OCI-LY3 (cell line): ENCODE measurements at regions not wholly inside any gene's neighbourhood (a gene's known extent, or its start where the extent isn't known, plus 50 kb on each side); places are given as distances from the start of the nearest gene placed in this dataset.

Experiments used
- H2AFZ ChIP-seq: fragments of 200-600, 300-600 bp; shearing (Covaris generic); 2 replicates; pipeline ENCODE4 v1.6.0; 2014; ENCODE audit warnings: antibody characterized with exemption, low read depth, low read length
- H3K27ac ChIP-seq: fragments of 200-600, 300-600 bp; sonication (generic); 2 replicates; pipeline ENCODE4 v1.5.1; 2014; ENCODE audit warnings: mild to moderate bottlenecking, low read length, moderate library complexity, mixed read lengths
- H3K27me3 ChIP-seq: fragments of 200-600, 300-600 bp; sonication (generic); 2 replicates; pipeline ENCODE4 v1.6.1; 2014; ENCODE audit warnings: low read depth, low read length, mixed read lengths
- H3K36me3 ChIP-seq: fragments of 200-600, 300-600 bp; sonication (generic); replicated peaks from 2 replicates; pipeline ENCODE3; 2014; ENCODE audit warnings: low read depth, low read length, mixed read lengths
- H3K4me1 ChIP-seq: fragments of 300-600, 200-600 bp; sonication (generic); 2 replicates; pipeline ENCODE4 v1.6.1; 2014; ENCODE audit warnings: low read length, mixed read lengths
- H3K4me2 ChIP-seq: fragments of 200-600, 300-600 bp; sonication (generic); 2 replicates; pipeline ENCODE4 v1.6.1; 2014; ENCODE audit warnings: low read length, mixed read lengths
- H3K4me3 ChIP-seq: fragments of 300-600, 200-600 bp; sonication (generic); 2 replicates; pipeline ENCODE4 v1.5.1; 2014; ENCODE audit warnings: antibody characterized with exemption, mild to moderate bottlenecking, low read length, moderate library complexity
- H3K79me2 ChIP-seq: fragments of 300-600, 200-600 bp; shearing (Covaris generic); 2 replicates; pipeline ENCODE4 v1.6.1; 2014; ENCODE audit warnings: mild to moderate bottlenecking, low read length, mixed read lengths
- H3K9ac ChIP-seq: fragments of 300-600, 200-600 bp; shearing (Covaris generic); 2 replicates; pipeline ENCODE4 v1.6.0; 2014; ENCODE audit warnings: mild to moderate bottlenecking, low read length, moderate library complexity
- H3K9me3 ChIP-seq: fragments of 200-600, 300-600 bp; shearing (Covaris generic); 2 replicates; pipeline ENCODE4 v1.6.1; 2014; ENCODE audit warnings: low read length, mixed read lengths; ENCODE audit not compliant: insufficient read depth
- H4K20me1 ChIP-seq: fragments of 200-600, 300-600 bp; sonication (generic); 2 replicates; pipeline ENCODE4 v1.6.1; 2016; ENCODE audit warnings: low read length, mixed read lengths; ENCODE audit not compliant: insufficient read depth
- EZH2phosphoT487 ChIP-seq: fragments of 200-600 bp; shearing (Covaris generic); IDR thresholded peaks from 2 replicates; pipeline ENCODE4 v1.6.1; 2018; ENCODE audit warnings: antibody characterized with exemption, mixed run types, low read depth
- TF ChIP-seq, protein P1 (sequence below): fragments of 200-600, 300-600 bp; sonication (generic); IDR thresholded peaks from 2 replicates; pipeline ENCODE4 v1.5.1; 2014; ENCODE audit warnings: antibody characterized with exemption, low read length, low read depth

DNA sequence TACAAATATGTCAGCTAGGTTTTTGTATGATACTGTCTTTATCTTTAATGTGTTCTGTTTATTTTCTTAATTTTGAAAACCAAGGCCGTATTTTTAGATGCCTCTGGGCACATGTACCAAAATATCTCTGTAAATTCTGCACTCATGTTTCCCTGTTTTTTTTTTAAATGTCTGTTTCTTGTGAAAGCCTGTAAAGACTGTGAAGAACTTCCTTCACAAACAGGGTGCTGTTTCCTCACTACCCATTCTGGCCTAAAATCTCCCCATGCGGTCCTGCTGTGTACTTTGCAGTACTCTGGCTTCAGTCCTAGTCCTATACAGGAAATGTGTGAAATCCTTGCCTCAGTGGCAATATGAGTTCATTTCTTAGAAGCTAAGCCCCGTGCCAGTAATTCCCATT, 133.4 kb upstream of the ZBTB20 start:
- no peaks in the 10 kb centered on the region for H3K79me2 ChIP-seq
- no peak overlapping the region for H2AFZ ChIP-seq
- no peaks in the 10 kb centered on the region for H3K36me3 ChIP-seq
- no peak overlapping the region for H3K4me2 ChIP-seq
- no peaks in the 10 kb centered on the region for H4K20me1 ChIP-seq
- no peak overlapping the region for H3K27ac ChIP-seq
- H3K4me3 ChIP-seq, result no peak overlapping the region
- no peaks in the 10 kb centered on the region; the same call in 1 of the 2 replicates for H3K27me3 ChIP-seq
- no peak overlapping the region for H3K9ac ChIP-seq
- TF ChIP-seq EZH2phosphoT487, result no peak
- TF ChIP-seq, protein P1, sequence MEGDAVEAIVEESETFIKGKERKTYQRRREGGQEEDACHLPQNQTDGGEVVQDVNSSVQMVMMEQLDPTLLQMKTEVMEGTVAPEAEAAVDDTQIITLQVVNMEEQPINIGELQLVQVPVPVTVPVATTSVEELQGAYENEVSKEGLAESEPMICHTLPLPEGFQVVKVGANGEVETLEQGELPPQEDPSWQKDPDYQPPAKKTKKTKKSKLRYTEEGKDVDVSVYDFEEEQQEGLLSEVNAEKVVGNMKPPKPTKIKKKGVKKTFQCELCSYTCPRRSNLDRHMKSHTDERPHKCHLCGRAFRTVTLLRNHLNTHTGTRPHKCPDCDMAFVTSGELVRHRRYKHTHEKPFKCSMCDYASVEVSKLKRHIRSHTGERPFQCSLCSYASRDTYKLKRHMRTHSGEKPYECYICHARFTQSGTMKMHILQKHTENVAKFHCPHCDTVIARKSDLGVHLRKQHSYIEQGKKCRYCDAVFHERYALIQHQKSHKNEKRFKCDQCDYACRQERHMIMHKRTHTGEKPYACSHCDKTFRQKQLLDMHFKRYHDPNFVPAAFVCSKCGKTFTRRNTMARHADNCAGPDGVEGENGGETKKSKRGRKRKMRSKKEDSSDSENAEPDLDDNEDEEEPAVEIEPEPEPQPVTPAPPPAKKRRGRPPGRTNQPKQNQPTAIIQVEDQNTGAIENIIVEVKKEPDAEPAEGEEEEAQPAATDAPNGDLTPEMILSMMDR, result no peak
- no peaks in the 10 kb centered on the region for H3K9me3 ChIP-seq
- H3K4me1 ChIP-seq, result no peaks in the 10 kb centered on the region

DNA sequence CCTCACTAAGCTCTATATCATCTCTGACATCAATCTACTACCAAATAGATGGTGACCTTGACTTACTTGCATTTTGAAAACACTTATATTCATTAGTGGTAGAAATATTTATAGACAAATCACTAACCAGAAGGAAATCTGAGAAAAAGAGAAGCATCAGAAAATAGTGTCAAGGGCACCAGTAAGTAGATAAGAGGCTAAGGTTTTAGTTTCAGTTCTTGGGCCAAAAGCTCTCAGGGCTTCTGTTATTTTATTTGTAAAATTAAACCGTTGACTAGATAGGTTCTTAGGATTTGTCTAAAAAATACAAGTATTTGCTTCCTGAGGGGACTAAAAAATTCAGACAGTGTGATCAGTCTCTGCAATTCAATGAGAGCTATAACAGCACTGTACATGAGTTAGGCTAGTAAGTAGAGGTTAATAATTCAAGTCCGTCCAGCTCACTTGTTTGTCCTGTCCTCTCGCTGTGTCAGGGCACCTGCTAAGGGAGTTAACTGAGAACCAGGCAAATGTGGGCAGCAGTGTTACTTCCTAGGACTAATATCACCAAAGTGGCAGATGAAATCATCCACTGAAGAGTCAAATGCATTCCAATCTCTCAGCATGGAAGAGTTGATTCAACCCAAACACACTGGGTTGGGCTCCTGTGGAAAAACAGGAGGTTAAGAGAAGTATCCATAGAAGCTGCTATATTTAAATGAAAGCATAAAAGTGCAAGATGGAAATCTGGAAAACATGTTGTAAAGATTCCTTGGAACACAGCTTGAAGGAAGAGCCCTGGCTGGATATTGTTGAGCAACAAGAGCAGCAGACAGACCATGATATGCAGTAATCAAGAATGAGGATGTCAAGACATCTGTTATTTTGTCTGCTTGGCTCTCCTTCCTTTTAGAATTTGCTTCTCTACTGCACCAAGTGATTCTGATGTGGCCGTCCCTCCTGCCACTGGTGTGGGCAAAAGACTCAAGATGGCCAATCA, 134.9 kb upstream of the ZBTB20 start:
- Histone ChIP-seq H3K4me2 (no peak overlapping the region), H2AFZ (no peak overlapping the region), H3K4me3 (no peak overlapping the region), H3K36me3 (no peaks in the 10 kb centered on the region), H3K9ac (no peak overlapping the region), H3K79me2 (no peaks in the 10 kb centered on the region), H3K9me3 (no peaks in the 10 kb centered on the region), H3K27me3 (no peaks in the 10 kb centered on the region; the same call in 1 of the 2 replicates), H4K20me1 (no peaks in the 10 kb centered on the region), H3K27ac (no peak overlapping the region), H3K4me1 (no peaks in the 10 kb centered on the region)
- TF ChIP-seq, protein P1, result no peak
- no peak for TF ChIP-seq EZH2phosphoT487

DNA sequence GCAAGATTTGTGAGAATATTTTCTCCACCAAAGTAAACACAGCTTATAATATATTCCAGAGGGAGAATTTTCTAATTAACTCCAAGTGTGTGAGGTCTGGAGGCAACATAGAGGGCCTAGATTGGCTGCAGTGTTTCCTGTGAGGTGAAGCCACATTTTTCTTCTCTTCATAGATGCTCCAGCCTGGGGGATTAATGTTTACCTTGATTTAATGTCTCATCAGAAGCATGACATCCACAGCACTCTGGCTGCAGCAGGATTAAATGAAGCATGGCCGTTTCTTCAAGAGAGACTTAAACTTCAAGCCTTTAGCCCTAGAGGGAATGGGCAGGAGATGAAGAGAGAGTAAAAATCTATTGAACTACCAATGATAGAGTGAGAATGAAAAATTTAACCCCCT, 137.9 kb upstream of the ZBTB20 start:
- no peaks in the 10 kb centered on the region for H4K20me1 ChIP-seq
- TF ChIP-seq, protein P1, result no peak
- TF ChIP-seq EZH2phosphoT487, result no peak
- no peaks in the 10 kb centered on the region for H3K79me2 ChIP-seq
- H3K9me3 ChIP-seq, result no peaks in the 10 kb centered on the region
- H3K9ac ChIP-seq, result no peak overlapping the region
- H3K27ac ChIP-seq, result no peak overlapping the region
- H3K27me3 ChIP-seq, result no peaks in the 10 kb centered on the region
- no peak overlapping the region for H3K4me3 ChIP-seq
- H2AFZ ChIP-seq, result no peak overlapping the region
- H3K36me3 ChIP-seq, result no peaks in the 10 kb centered on the region
- no peak overlapping the region for H3K4me2 ChIP-seq
- H3K4me1 ChIP-seq, result no peaks in the 10 kb centered on the region

DNA sequence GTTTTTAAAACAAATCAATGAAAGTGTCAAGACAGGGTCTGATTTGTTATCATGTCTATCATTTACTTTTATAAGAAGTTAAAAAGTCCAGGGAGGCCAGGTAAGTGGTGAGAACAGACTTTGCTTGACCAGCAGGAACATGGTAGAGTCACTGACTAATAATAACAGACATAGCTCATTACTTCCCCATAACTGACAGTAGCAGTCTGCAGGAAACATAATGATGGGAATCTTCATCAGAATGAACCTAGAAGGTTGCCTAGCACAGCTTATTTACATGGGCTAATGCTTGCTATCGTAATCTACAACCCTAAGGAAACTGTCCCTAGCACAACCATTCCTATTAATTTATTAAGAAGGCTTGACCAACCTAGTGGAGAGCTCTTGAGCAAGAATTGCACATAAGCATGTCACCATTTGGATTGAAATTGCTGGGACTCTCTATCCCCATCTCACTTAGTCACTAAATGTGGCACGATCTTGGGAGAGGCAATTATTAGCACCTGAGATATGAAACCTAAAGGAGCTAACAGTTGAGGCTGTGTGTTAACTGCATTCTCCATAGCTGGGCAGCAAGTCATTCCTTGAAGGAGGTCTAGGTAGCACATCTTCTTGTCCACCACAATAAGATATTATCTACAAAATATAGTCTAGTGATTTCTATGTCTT, 139.6 kb upstream of the ZBTB20 start:
- Histone ChIP-seq H4K20me1 (no peaks in the 10 kb centered on the region), H3K9me3 (no peaks in the 10 kb centered on the region), H3K27me3 (no peaks in the 10 kb centered on the region), H3K4me1 (no peaks in the 10 kb centered on the region), H3K27ac (no peak overlapping the region), H3K4me3 (no peak overlapping the region), H3K4me2 (no peak overlapping the region), H3K36me3 (no peaks in the 10 kb centered on the region), H3K9ac (no peak overlapping the region), H3K79me2 (no peaks in the 10 kb centered on the region), H2AFZ (no peak overlapping the region)
- no peak for TF ChIP-seq EZH2phosphoT487
- TF ChIP-seq, protein P1, result no peak
